M059J (cell line): ENCODE measurements at regions not wholly inside any gene's neighbourhood (a gene's known extent, or its start where the extent isn't known, plus 50 kb on each side); places are given as distances from the start of the nearest gene placed in this dataset.

Source experiments
- DNase-seq: peaks from one replicate; pipeline ENCODE4 v3.0.0-alpha.2; 2012; ENCODE audit warnings: low read depth

DNA sequence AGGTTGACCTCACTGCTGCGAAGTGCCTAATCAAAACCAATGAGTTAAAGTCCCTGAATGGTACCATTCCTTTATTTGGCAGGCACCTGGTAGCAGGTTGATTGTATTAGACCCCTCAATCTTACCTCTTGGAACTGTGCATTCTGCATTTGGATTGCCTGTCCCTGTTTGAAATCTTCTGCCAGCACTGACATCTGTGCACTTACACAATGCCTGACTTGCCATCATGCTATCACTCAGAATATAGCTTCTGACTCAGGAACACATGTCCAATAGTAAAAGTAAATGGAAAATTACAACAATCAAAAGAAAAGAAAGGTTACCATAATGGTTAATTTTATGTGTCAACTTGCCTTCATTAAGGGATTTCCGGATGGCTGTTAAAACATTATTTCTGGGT, 366.0 kb upstream of the PDGFD start:
- no peak for DNase-seq

DNA sequence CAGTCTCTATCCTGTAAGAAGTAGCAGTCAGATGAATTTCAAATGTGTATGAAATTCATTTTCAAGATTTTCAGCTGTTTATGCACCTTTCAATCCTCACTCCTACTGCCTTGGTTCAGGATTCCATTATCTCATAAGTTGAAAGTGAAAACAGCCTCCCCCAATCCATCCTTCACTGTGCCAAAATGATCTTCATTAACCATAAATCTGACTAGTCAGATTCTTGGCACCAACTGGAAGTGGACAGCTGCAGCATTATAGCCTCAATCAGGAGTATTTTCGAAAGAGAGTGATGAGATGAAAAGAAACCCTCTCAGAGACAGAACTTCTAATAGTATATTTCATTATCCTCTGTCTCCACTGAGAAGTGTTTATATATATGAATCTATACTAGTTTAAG, 365.3 kb upstream of the PDGFD start:
- no peak for DNase-seq

DNA sequence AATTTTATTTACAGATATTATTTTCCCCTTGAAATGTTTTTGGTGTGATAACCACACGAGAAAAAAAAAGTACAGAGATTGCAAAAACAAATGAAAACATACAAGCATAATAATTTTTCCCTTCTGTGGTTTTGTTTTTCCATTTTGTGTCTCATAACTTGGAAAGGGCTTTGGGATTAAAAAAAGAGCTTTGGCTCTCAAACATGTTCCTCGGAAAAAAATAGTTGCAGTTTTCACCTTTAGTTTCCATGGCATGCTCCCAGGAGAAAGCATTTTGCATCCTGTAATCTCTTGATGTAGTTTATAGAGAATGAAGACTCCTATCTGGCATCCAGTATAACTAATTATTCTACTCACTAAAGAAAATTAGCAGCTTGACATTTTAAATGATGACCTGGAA, 362.1 kb upstream of the PDGFD start:
- DNase-seq, result no peak

DNA sequence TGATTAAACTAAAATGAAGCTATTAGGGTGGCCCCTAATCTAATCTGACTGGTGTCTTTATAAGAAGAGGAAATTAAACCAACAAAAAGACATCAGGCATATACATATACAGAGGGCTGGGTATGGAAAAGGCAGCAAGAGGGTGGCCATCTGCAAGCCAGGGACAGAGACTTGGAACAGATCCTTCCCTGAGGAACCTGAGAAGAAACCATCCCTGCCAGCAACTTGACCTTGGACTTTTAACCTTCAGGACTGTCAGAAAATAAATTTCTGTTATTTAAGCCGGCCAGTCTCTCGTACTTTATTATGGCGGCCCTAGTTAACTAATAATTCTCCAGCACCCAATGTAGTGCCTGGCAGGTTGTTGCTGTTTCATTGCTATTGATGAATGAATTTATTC, 361.5 kb upstream of the PDGFD start:
- no peak for DNase-seq

DNA sequence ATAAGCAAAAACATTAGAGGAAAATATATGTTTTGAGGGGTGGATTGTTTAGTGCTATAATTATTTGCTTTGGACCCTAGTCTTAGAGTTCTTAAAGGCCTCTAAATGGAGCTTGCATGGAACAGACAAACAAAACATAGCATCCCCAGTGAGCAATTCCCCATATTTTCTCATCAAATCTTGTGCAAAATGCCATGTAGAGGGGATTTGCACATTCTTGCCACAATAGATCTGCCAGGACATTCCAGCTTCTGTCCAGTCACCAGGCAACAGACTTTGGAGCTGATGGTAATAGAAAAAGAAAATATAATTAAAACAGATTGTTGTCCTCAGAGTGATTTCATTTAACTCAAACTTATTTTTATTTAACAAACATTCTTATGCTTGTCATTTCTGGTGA, 360.3 kb upstream of the PDGFD start:
- no peak for DNase-seq

DNA sequence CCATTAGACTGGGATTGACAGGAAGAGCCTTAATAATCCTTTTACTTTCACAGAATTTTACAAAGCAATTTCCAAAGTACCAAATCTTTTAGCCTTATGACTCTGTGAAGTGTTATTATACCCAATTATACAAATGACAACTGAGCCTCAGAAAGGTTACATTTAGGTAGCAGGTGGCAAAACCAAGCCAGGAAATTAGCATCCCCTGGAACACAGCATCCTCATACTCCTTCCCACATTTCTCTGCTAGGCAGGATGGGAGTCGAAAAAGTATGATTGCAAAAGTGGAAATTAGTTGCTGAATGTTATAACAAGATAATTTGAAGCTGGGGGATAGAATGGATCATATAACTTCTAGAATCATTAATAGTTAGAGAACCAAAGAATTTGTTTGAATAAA, 359.7 kb upstream of the PDGFD start:
- no peak for DNase-seq

DNA sequence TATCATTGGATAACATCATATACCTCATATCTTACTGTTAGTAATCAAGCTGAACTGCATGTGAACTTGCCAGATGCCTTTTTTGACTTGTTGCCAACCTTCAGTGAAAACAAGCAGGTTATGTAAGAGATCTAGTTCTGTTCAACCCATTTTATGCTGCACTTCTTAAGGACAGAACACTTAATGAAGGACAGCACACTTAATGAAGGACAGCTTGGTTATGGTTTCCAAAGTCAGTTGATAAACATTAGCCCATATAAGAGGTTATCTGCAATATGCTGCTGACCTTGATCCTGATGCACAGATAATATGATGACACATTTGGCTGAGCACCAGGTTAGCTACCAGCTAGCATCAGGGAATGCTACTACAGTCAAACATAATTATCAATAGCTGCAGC, 358.7 kb upstream of the PDGFD start:
- no peak for DNase-seq

DNA sequence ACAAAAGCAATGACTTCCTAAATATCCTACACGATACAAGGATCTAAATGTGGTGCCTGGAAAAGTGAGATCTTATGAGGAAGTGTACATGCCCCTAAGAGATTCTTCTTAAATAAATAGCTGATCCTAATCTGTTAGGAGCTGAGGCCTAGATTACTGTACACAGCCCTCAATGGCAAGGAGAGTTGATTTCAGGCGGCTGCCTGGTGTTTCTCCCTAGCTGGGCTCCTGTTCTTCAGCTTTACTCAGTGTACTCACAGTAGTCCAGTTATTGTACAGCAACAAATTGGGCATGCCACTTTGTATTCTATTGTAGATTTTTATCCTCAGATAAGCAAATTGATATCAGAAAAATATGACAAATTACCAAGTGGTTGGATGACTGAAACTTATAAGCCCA, 358.2 kb upstream of the PDGFD start:
- DNase-seq, result no peak

DNA sequence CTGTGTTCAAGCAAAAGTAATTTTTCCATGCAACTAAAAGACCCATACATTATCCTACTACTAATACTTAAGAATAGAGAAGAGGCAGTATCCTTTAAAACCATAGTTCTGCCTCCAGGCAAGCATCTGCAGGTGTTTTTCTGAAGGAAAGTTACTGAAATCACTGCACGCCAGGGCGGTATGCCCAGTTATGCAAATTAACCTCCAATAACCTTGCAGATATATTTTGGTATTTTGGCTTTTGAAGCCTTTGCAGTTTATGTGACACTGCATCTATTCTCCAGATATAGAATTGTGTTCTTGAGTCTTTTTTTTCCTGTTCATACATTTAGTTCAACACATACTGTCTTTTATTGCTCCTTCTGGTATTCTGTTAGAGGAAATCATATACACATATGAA, 346.2 kb upstream of the PDGFD start:
- no peak for DNase-seq

DNA sequence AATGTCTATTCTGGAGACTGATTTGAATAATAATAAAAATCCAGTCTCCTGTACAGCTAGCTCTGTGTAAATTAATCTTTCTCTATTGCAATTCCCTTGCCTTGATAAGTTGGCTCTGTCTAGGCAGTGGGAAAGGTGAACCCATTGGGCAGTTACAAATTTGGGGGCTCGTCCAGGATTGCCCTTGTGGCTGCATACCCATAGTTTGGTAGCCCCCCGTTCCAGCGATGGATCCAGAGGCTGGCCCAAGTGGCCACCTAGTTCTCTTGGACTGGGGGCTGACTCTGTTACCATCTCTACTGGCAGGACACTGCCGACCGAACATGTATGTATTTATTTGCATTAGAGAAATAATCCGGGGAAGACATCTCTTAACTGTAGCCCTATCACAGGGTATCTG, 326.2 kb upstream of the PDGFD start:
- DNase-seq, result no peak

DNA sequence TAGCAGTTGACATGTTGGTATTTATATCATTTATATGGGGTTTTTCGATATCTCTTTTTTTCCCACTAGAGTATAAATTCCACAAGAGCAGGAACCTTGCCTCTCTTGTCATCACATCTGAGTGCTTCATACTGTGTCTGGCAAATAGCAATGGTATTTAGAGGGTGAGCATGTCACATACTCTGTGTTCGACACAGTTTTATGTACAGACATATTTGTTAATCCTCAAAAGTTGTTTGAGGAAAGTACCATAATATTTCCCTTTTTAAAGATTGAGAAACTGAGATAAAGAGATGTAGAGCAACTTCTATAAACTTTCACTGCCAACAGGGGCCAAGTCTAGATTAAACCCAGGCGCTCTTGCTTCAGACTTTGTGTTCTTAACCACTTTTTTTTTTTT, 324.6 kb upstream of the PDGFD start:
- no peak for DNase-seq

DNA sequence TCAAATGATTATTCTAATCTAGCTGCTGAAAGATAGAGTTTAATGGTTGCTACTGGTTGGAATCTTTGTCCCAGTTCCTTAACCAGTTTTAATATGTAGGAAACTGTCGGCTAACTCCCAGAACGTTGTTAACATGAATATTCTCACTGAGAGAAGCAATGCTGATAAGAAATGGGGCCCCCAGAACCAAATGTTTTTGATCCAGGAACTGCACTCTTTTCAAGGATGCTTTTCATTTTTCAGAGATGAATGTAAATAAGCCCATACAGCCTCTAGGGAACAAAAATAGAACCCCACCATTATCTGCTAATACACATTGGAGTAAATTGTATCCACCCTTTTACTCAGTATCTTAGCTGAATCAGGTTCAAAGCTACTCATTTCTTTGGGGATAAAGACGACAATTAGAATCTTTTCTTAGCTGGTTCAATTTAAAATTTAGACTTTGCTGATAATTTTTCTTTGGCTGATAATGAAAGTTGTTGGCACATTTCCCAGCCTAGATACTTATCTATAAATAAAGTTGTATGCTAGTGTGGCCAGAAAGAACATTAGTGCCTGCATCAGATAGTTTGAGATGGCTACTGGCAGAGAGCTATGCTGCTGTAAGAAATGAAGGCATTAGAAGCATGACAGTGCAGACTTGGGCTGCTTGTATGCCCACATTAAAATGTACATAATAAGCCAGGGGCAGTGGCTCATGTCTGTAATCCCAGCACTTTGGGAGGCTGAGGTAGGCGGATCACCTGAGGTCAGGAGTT, 323.3 kb upstream of the PDGFD start:
- DNase-seq, result no peak

DNA sequence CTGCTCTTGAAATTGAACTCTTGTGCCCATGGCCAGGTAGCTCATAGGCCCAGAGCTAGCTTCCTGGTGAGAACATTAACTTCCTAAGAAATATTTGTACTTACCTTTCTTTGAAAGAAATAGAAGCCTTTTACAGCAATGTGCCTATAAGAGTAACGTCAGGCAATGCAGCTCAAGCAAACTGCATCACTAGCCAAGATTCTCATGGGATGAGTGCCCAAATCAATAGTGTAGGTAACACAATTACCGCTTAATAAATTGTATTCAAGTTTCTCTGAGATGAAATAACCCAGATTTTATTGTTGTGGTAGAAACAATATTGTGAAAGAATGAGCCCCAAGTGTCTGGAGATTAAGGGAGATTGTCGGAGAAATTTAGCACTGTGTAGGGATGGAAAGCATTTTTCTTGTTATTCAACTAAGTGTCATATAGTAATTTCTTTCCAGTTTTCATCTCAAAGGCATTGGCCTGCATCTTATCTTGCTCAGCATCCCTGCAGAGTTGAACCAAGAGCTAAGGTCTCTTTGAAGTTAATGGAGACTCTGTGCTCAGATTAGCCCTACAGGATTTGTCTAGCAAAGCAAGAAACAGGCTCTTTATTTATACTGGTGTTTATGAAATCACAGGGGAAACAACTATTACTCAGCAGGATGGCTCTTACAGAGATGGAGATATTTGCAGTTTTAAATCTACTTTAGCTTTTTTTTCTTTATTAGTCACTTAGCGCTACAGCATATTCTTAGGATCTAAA, 321.0 kb upstream of the PDGFD start:
- DNase-seq, result no peak

DNA sequence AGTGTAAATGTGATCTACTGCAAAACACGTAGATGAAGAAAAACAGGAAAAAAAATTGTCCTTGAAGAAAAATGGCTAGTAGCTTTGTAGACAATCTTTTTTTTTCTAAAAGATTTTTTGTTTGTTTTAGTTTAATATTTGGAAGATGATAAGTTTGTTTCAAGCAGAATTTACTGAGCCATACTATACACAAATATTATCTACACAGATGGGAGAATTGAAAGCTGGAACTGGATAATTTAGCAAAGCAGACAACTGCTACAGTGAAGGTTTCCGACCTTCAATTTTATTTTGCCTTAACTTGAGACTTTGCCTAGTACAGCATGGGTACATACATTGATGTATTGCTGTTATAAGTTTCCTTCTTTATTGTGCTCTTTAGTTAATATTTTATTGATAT, 313.0 kb upstream of the PDGFD start:
- no peak for DNase-seq

DNA sequence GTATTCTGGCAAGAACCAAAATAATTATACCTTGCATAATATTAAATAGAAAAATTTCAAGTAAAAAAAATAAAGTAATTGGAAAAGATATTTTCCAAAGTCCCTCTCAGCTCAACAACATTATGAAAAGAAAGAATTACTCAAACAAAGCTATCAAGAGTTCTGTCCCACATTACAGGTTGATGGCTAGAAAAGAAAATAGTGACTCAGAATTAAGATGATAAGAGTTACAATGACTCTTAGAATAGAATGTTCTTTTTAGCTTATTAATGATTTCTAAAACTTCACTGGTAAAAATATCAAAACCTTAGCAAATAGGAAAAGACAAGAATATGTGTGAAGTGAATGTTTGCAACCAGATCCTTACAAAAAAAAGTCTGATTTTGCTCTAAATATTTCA, 312.5 kb upstream of the PDGFD start:
- no peak for DNase-seq

DNA sequence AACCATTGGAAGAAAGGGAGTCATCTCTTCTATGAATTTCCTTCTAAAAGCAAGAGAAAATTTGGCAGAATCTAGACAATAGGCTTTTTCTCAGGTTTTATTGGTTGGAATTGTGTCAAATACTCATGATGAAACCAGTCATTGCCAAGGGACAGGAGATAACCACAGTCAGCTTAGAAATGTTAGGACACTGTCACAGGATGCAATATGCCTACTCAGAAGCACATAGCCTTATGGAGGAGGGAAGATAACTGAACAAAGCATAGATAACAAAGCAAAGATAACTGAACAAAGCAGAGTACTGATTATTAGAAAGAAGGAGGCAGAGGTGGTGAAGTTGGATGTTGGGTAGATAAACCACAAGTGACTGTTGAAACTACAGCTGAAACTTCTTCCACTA, 303.5 kb upstream of the PDGFD start:
- DNase-seq, result no peak

DNA sequence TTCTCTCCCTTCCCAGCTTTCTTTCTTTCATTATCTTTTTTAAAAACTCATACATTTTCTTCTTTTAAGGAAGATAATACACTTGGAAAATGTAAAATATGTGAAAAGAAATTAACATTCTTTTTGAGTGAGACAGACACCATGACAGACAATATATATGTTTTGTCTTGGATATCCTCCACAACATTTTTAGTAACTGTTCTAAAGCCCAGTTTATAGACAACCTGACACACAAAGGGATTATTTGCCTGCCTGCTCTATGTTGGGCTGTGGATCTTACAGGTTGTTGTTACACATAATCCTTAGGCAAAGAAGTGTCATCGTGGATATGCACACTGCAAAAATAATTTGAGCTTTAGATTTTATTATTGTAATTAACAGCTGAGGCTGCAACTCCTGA, 301.4 kb upstream of the PDGFD start:
- no peak for DNase-seq

DNA sequence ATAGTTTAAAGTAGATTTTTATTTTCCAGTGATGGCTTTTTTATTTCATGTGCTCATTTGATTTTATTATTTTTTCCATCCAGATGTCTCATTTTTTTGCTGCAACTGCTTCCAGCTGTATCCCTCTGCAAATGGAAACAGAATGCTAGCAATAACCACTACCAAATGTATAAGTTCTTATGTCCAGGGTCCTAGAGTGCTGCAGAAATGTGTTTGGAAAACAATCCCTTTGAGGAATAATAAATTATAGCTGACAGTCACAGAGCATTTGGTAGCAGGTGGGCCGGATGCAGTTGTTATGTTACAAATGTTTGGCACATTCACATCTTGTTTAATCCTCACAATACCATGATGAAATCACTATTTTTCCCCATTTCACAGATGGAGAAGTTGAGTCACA, 300.7 kb upstream of the PDGFD start:
- DNase-seq, result no peak

DNA sequence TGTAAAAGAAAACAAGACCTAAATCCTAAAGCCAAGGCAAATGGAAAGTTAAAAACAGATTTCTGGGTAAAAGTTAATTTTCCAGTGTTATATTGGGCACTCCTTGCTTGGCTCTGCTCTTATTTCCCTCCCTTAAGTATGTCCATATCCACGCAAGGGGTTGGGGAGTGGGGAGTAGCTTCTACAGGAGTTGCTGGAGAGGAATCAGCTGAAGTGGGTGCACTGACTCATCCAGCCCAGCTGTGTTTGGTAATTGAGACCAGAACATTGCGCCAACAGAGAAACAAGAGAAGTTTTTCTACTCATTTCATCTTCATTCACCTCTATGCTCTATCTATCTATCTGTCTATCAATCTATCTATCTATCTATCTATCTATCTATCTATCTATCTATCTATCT, 298.4 kb upstream of the PDGFD start:
- peak; percentile 3 for DNase-seq

DNA sequence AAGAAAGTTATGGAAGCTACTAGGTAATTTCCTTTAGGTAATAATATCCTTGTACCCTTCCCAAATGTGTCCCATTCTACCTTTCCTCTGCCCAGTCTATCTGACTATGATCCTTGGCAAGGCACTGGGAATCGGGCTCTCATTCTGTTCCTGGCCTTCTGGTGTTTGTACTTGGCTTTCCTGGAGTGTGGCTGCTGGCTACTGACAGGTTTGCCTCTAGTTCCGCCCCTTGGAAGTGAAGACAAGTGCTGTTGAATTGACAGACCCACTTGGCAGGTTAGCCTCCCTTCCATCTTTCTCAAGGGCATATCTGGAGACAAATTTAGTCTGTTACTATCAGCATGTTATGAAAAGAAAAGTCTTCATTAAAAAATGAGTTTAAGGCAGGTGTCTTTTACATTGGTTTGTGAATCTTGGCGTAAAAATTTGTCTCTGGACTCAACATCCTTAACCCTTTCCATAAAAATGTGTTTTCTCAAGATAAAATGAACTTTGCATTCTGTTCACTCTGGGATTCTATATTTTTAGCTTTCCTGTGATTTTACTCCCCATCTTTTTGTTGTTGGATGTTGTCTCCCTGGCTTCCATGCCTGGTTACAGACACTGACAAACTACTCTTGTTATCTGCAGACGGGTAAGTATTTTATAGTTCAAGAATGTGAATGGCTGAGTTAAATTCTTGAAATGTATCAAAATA, 287.4 kb upstream of the PDGFD start:
- DNase-seq, result no peak

DNA sequence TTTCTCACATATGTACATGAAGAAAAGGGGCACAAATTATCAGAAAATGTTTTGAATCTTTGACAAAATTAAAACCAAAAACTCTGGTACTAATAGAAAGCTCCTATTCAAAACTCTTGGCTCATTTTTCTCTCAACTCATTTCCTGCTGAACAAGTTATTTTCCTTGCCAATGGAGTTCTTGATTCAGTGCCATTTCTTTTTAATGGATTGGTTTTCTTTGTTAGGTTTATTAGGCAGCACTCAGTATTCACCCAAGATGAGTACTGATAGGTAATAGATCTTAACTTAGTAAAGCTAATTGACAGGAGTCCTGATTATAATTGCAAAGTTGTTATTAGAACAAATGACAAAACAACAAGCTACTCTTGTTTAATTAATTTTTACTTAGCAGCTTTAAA, 279.4 kb upstream of the PDGFD start:
- DNase-seq, result no peak

DNA sequence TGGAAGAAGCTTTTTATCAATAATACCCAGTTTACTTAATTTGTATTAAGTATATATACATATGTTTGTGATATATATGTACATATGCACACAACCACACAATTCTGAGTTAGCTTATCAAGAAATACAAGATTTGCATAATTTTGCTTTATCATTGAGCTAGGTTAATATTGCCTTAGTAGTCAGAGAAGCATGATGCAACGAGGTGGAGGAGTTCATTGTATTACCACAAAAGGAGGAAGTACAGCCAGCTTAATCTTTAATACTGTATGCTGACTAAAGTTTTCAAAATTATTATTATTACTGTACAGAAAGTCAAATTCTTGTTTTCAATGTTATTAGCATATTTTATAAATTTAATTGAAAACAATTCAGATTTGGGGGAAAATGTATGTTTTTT, 278.4 kb upstream of the PDGFD start:
- no peak for DNase-seq

DNA sequence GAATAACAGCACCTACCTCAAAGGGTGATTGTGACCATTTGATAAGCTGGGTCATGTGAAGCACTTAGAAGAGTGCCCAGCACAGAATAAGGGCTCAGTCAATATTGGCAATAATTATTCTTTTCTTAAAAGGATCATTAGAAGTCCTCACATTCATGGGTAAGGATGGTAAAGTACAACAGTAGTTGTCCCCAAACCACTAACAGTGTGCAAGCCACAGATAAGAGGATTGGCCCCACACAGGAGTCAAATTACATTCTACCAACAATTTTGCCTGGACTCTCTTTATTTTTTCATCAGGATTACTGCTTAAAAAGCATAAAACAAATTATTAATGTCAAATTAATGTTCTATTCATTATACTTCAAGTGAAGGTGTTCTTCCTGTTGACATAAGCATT, 271.5 kb upstream of the PDGFD start:
- no peak for DNase-seq
